ENCODE measurements at regions not wholly inside any gene's neighbourhood (a gene's known extent, or its start where the extent isn't known, plus 50 kb on each side); places are given as distances from the start of the nearest gene placed in this dataset.

DNA sequence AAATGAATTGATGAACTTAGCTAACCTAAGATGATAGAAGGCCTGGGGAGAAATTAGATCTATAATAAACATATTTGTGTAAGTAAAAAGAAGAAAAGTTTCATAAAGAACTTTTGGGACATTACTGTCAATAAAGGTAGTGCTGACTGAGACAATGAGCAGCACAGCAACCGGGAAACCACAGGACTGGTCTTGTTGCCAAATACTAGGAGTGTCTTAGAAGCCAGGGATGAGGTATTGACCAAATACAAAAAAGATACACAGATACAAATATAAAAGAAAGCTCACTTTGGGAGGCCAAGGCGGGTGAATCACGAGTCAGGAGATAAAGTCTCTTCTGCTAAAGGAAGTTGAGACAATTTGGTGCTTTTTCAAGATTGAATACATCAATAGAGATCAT, 362.4 kb upstream of the ZNF385D start:
- H2BK12ac ChIP-seq (ENCODE audit: low read depth, low read length) = no peak overlapping the region
- H4K5ac ChIP-seq (ENCODE audit: insufficient read length, low read depth, low read length) = no peak overlapping the region
- no peak overlapping the region for H3K56ac ChIP-seq (replicated peaks; ENCODE audit: insufficient read length, low read depth, low read length)
- no peak for TF ChIP-seq RBBP5 (IDR thresholded peaks at IDR 0.05; ENCODE audit: borderline replicate concordance, low read depth, low read length)
- TF ChIP-seq BCL11A (IDR thresholded peaks at IDR 0.05; ENCODE audit: low read depth in 2 of 2, low read length in 2 of 2) = no peak
- no peak for TF ChIP-seq RNF2 (IDR thresholded peaks at IDR 0.05; ENCODE audit: borderline replicate concordance, low read depth, low read length, missing control alignments, poor library complexity, severe bottlenecking)
- TF ChIP-seq EGR1 (IDR thresholded peaks at IDR 0.05; ENCODE audit: borderline replicate concordance, low read depth, low read length) = no peak
- no peak for TF ChIP-seq EZH2 (IDR thresholded peaks at IDR 0.05; ENCODE audit: low read depth, low read length, severe bottlenecking)
- no peak for TF ChIP-seq SRF (IDR thresholded peaks at IDR 0.05; ENCODE audit: low read depth, low read length)
- no peaks in the 10 kb centered on the region for H3K79me1 ChIP-seq (ENCODE audit: low read depth, low read length)
- no peak overlapping the region for H3K14ac ChIP-seq (ENCODE audit: insufficient read length)
- no peaks in the 10 kb centered on the region for H3K36me3 ChIP-seq (ENCODE audit: control insufficient read depth in 2 of 4, insufficient read depth in 4 of 4, low read length in 3 of 4)
- H3K27ac ChIP-seq (ENCODE audit: low read depth, low read length) = no peak overlapping the region
- 93% methylated on average over 3 of the region's 3 CpGs; no CpG with 5 or more reads in 1 of the 2 experiments for WGBS, 2 experiments (ENCODE audit: extremely low coverage in 1 of 2, insufficient coverage in 1 of 2, insufficient read length in 1 of 2, insufficient replicate concordance in 2 of 2, low coverage in 1 of 2, low lambda C conversion rate in 2 of 2, missing lambda C conversion rate in 1 of 2)
- ChIA-PET POLR2A (ENCODE audit: partially characterized antibody) (no interaction called here), CTCF (ENCODE audit: partially characterized antibody) (interaction anchor here (0.7 to 1.3 kb wide), 3 partner anchors 21 to 25 kb away, joined by 4 to 5 read pairs (median 4); no protein-coding TSS in a partner anchor)
- no peak overlapping the region for H2BK120ac ChIP-seq (replicated peaks; ENCODE audit: low read depth, low read length)
- FAIRE-seq = no peak
- no peak overlapping the region for H2BK15ac ChIP-seq (ENCODE audit: low read length)
- H3K4me1 ChIP-seq (replicated peaks in 1 of 4; ENCODE audit: control insufficient read depth in 3 of 4, insufficient read depth in 4 of 4, low read length in 3 of 4) = no peaks in the 10 kb centered on the region
- H4K8ac ChIP-seq (ENCODE audit: extremely low read depth, insufficient read depth, low read length) = no peak overlapping the region
- H3K79me2 ChIP-seq (ENCODE audit: control insufficient read depth in 1 of 2, insufficient read depth in 2 of 2, low read length in 2 of 2) = no peaks in the 10 kb centered on the region
- H3K23me2 ChIP-seq (ENCODE audit: low read depth, low read length) = no peaks in the 10 kb centered on the region
- H4K20me1 ChIP-seq (replicated peaks in 1 of 2; ENCODE audit: control insufficient read depth in 1 of 2, insufficient read depth in 2 of 2, low read length in 2 of 2) = no peaks in the 10 kb centered on the region
- DNase-seq (ENCODE audit: low read depth in 1 of 2, low spot score in 2 of 2) = no peak
- no peak overlapping the region for H3K4ac ChIP-seq (replicated peaks; ENCODE audit: insufficient read length, low read depth, low read length)
- H2AK5ac ChIP-seq (ENCODE audit: low read depth, low read length) = no peak overlapping the region
- no peak overlapping the region for H2AFZ ChIP-seq (ENCODE audit: low read length)
- H3K27me3 ChIP-seq (replicated peaks in 1 of 4; ENCODE audit: control insufficient read depth in 3 of 4, extremely low read depth in 1 of 4, insufficient read depth in 3 of 4, low read length in 3 of 4) = no peaks in the 10 kb centered on the region
- no peak overlapping the region for H3K4me2 ChIP-seq (ENCODE audit: insufficient read depth in 1 of 2, low read depth in 2 of 2, low read length in 2 of 2)
- H3K9me3 ChIP-seq (ENCODE audit: insufficient read depth in 2 of 2, low read depth in 1 of 2, low read length in 1 of 2) = no peaks in the 10 kb centered on the region
- no peak overlapping the region for H3K9ac ChIP-seq (replicated peaks in 1 of 4; ENCODE audit: extremely low read depth in 1 of 4, low read depth in 3 of 4, low read length in 3 of 4)
- H3K18ac ChIP-seq (ENCODE audit: extremely low read depth, low read length) = no peak overlapping the region
- H4K91ac ChIP-seq (replicated peaks; ENCODE audit: insufficient read length, low read length) = no peak overlapping the region
- H3K23ac ChIP-seq (ENCODE audit: insufficient read length) = no peak overlapping the region
- H2BK20ac ChIP-seq (ENCODE audit: low read length) = no peak overlapping the region
- no peak overlapping the region for H2BK5ac ChIP-seq (ENCODE audit: low read depth, low read length)
- H3K4me3 ChIP-seq (ENCODE audit: extremely low read depth in 1 of 4, insufficient read depth in 2 of 4, low read depth in 3 of 4, low read length in 4 of 4) = no peak overlapping the region

Measured in H1 (cell line).